ENCODE measurements at regions not wholly inside any gene's neighbourhood (a gene's known extent, or its start where the extent isn't known, plus 50 kb on each side); places are given as distances from the start of the nearest gene placed in this dataset.

- Histone ChIP-seq H3K9me3 (ENCODE audit: control insufficient read depth in 2 of 2, low read length in 2 of 2) (no peaks in the 10 kb centered on the region), H3K9ac (ENCODE audit: low read depth in 1 of 2, low read length in 2 of 2) (no peak overlapping the region)
These were observed 375.5 kb downstream of the VRK1 start for GRCh38 chr14:97172644-97173043.

GRCh38 chr14:97177016-97177415 lies 379.8 kb downstream of the VRK1 start:
- no peaks in the 10 kb centered on the region for H3K9me3 ChIP-seq (ENCODE audit: control insufficient read depth in 2 of 2, low read length in 2 of 2)
- H3K9ac ChIP-seq (ENCODE audit: low read depth in 1 of 2, low read length in 2 of 2): no peak overlapping the region
- no peak overlapping the region for H3K27ac ChIP-seq (ENCODE audit: low read depth in 2 of 2, low read length in 2 of 2)
- peaks cover 0 to 2% of the 10 kb centered on the region in 2 donors for H3K27me3 ChIP-seq (ENCODE audit: control insufficient read depth in 2 of 2, insufficient read depth in 2 of 2, low read length in 2 of 2)
- no peaks in the 10 kb centered on the region for H3K4me1 ChIP-seq (ENCODE audit: control insufficient read depth in 2 of 2, insufficient read depth in 2 of 2, low read length in 2 of 2)
- no peak overlapping the region for H3K4me3 ChIP-seq (ENCODE audit: low read length in 2 of 2)
- H3K36me3 ChIP-seq (ENCODE audit: control insufficient read depth in 2 of 2, insufficient read depth in 2 of 2, low read length in 2 of 2): no peaks in the 10 kb centered on the region

More at GRCh38 chr14:97172644-97173043, 375.5 kb downstream of the VRK1 start:
- Histone ChIP-seq H3K4me3 (ENCODE audit: low read length in 2 of 2) (no peak overlapping the region), H3K36me3 (ENCODE audit: control insufficient read depth in 2 of 2, insufficient read depth in 2 of 2, low read length in 2 of 2) (no peaks in the 10 kb centered on the region), H3K27me3 (ENCODE audit: control insufficient read depth in 2 of 2, insufficient read depth in 2 of 2, low read length in 2 of 2) (no peaks in the 10 kb centered on the region), H3K4me1 (ENCODE audit: control insufficient read depth in 2 of 2, insufficient read depth in 2 of 2, low read length in 2 of 2) (no peaks in the 10 kb centered on the region), H3K27ac (ENCODE audit: low read depth in 2 of 2, low read length in 2 of 2) (no peak overlapping the region)

- Histone ChIP-seq H3K4me1 (ENCODE audit: control insufficient read depth in 2 of 2, insufficient read depth in 2 of 2, low read length in 2 of 2) (no peaks in the 10 kb centered on the region), H3K27me3 (ENCODE audit: control insufficient read depth in 2 of 2, insufficient read depth in 2 of 2, low read length in 2 of 2) (peaks cover 0 to 2% of the 10 kb centered on the region in 2 donors), H3K9ac (ENCODE audit: low read depth in 1 of 2, low read length in 2 of 2) (no peak overlapping the region)
These were observed 380.5 kb downstream of the VRK1 start for GRCh38 chr14:97177635-97178034.

GRCh38 chr14:97178781-97179180 lies 381.6 kb downstream of the VRK1 start:
- no peak overlapping the region for H3K27ac ChIP-seq (ENCODE audit: low read depth in 2 of 2, low read length in 2 of 2)
- H3K36me3 ChIP-seq (ENCODE audit: control insufficient read depth in 2 of 2, insufficient read depth in 2 of 2, low read length in 2 of 2): no peaks in the 10 kb centered on the region
- H3K9me3 ChIP-seq (ENCODE audit: control insufficient read depth in 2 of 2, low read length in 2 of 2): no peaks in the 10 kb centered on the region

More at GRCh38 chr14:97177635-97178034, 380.5 kb downstream of the VRK1 start:
- Histone ChIP-seq H3K4me3 (ENCODE audit: low read length in 2 of 2) (no peak overlapping the region), H3K9me3 (ENCODE audit: control insufficient read depth in 2 of 2, low read length in 2 of 2) (no peaks in the 10 kb centered on the region), H3K36me3 (ENCODE audit: control insufficient read depth in 2 of 2, insufficient read depth in 2 of 2, low read length in 2 of 2) (no peaks in the 10 kb centered on the region), H3K27ac (ENCODE audit: low read depth in 2 of 2, low read length in 2 of 2) (no peak overlapping the region)

GRCh38 chr14:97179573-97179972 lies 382.4 kb downstream of the VRK1 start:
- H3K27me3 ChIP-seq (ENCODE audit: control insufficient read depth in 2 of 2, insufficient read depth in 2 of 2, low read length in 2 of 2): peaks cover 0 to 2% of the 10 kb centered on the region in 2 donors
- no peaks in the 10 kb centered on the region for H3K9me3 ChIP-seq (ENCODE audit: control insufficient read depth in 2 of 2, low read length in 2 of 2)
- H3K27ac ChIP-seq (ENCODE audit: low read depth in 2 of 2, low read length in 2 of 2): no peak overlapping the region
- H3K36me3 ChIP-seq (ENCODE audit: control insufficient read depth in 2 of 2, insufficient read depth in 2 of 2, low read length in 2 of 2): no peaks in the 10 kb centered on the region
- no peak overlapping the region for H3K9ac ChIP-seq (ENCODE audit: low read depth in 1 of 2, low read length in 2 of 2)
- no peaks in the 10 kb centered on the region for H3K4me1 ChIP-seq (ENCODE audit: control insufficient read depth in 2 of 2, insufficient read depth in 2 of 2, low read length in 2 of 2)
- no peak overlapping the region for H3K4me3 ChIP-seq (ENCODE audit: low read length in 2 of 2)

More at GRCh38 chr14:97178781-97179180, 381.6 kb downstream of the VRK1 start:
- no peaks in the 10 kb centered on the region for H3K4me1 ChIP-seq (ENCODE audit: control insufficient read depth in 2 of 2, insufficient read depth in 2 of 2, low read length in 2 of 2)
- peaks cover 0 to 2% of the 10 kb centered on the region in 2 donors for H3K27me3 ChIP-seq (ENCODE audit: control insufficient read depth in 2 of 2, insufficient read depth in 2 of 2, low read length in 2 of 2)
- no peak overlapping the region for H3K9ac ChIP-seq (ENCODE audit: low read depth in 1 of 2, low read length in 2 of 2)
- H3K4me3 ChIP-seq (ENCODE audit: low read length in 2 of 2): no peak overlapping the region

- Histone ChIP-seq H3K4me1 (ENCODE audit: control insufficient read depth in 2 of 2, insufficient read depth in 2 of 2, low read length in 2 of 2) (no peaks in the 10 kb centered on the region), H3K9ac (ENCODE audit: low read depth in 1 of 2, low read length in 2 of 2) (no peak overlapping the region), H3K4me3 (ENCODE audit: low read length in 2 of 2) (no peak overlapping the region), H3K27me3 (ENCODE audit: control insufficient read depth in 2 of 2, insufficient read depth in 2 of 2, low read length in 2 of 2) (peaks cover 0 to 2% of the 10 kb centered on the region in 2 donors), H3K9me3 (ENCODE audit: control insufficient read depth in 2 of 2, low read length in 2 of 2) (no peaks in the 10 kb centered on the region), H3K27ac (ENCODE audit: low read depth in 2 of 2, low read length in 2 of 2) (no peak overlapping the region), H3K36me3 (ENCODE audit: control insufficient read depth in 2 of 2, insufficient read depth in 2 of 2, low read length in 2 of 2) (no peaks in the 10 kb centered on the region)
These were observed 383.4 kb downstream of the VRK1 start for GRCh38 chr14:97180304-97181200.

- H3K27me3 ChIP-seq (ENCODE audit: control insufficient read depth in 2 of 2, insufficient read depth in 2 of 2, low read length in 2 of 2): no peaks in the 10 kb centered on the region
- H3K9me3 ChIP-seq (ENCODE audit: control insufficient read depth in 2 of 2, low read length in 2 of 2): no peaks in the 10 kb centered on the region
- no peak overlapping the region for H3K4me3 ChIP-seq (ENCODE audit: low read length in 2 of 2)
- H3K9ac ChIP-seq (ENCODE audit: low read depth in 1 of 2, low read length in 2 of 2): no peak overlapping the region
- no peaks in the 10 kb centered on the region for H3K4me1 ChIP-seq (ENCODE audit: control insufficient read depth in 2 of 2, insufficient read depth in 2 of 2, low read length in 2 of 2)
- H3K27ac ChIP-seq (ENCODE audit: low read depth in 2 of 2, low read length in 2 of 2): no peak overlapping the region
- H3K36me3 ChIP-seq (ENCODE audit: control insufficient read depth in 2 of 2, insufficient read depth in 2 of 2, low read length in 2 of 2): no peaks in the 10 kb centered on the region
These were observed 388.0 kb downstream of the VRK1 start for GRCh38 chr14:97185186-97185585.

GRCh38 chr14:97187916-97188315 lies 390.7 kb downstream of the VRK1 start:
- Histone ChIP-seq H3K4me1 (ENCODE audit: control insufficient read depth in 2 of 2, insufficient read depth in 2 of 2, low read length in 2 of 2) (no peaks in the 10 kb centered on the region), H3K36me3 (ENCODE audit: control insufficient read depth in 2 of 2, insufficient read depth in 2 of 2, low read length in 2 of 2) (no peaks in the 10 kb centered on the region)

GRCh38 chr14:97196336-97196735 lies 399.2 kb downstream of the VRK1 start:
- H3K27ac ChIP-seq (ENCODE audit: low read depth in 2 of 2, low read length in 2 of 2): no peak overlapping the region
- no peaks in the 10 kb centered on the region for H3K36me3 ChIP-seq (ENCODE audit: control insufficient read depth in 2 of 2, insufficient read depth in 2 of 2, low read length in 2 of 2)
- H3K27me3 ChIP-seq (ENCODE audit: control insufficient read depth in 2 of 2, insufficient read depth in 2 of 2, low read length in 2 of 2): no peaks in the 10 kb centered on the region
- no peaks in the 10 kb centered on the region for H3K4me1 ChIP-seq (ENCODE audit: control insufficient read depth in 2 of 2, insufficient read depth in 2 of 2, low read length in 2 of 2)
- no peak overlapping the region for H3K9ac ChIP-seq (ENCODE audit: low read depth in 1 of 2, low read length in 2 of 2)
- H3K9me3 ChIP-seq (ENCODE audit: control insufficient read depth in 2 of 2, low read length in 2 of 2): no peaks in the 10 kb centered on the region
- H3K4me3 ChIP-seq (ENCODE audit: low read length in 2 of 2): no peak overlapping the region

More at GRCh38 chr14:97187916-97188315, 390.7 kb downstream of the VRK1 start:
- Histone ChIP-seq H3K4me3 (ENCODE audit: low read length in 2 of 2) (no peak overlapping the region), H3K27me3 (ENCODE audit: control insufficient read depth in 2 of 2, insufficient read depth in 2 of 2, low read length in 2 of 2) (no peaks in the 10 kb centered on the region), H3K9me3 (ENCODE audit: control insufficient read depth in 2 of 2, low read length in 2 of 2) (no peaks in the 10 kb centered on the region), H3K9ac (ENCODE audit: low read depth in 1 of 2, low read length in 2 of 2) (no peak overlapping the region), H3K27ac (ENCODE audit: low read depth in 2 of 2, low read length in 2 of 2) (no peak overlapping the region)

GRCh38 chr14:97198813-97199212 lies 401.6 kb downstream of the VRK1 start:
- H3K27ac ChIP-seq (ENCODE audit: low read depth in 2 of 2, low read length in 2 of 2): no peak overlapping the region
- H3K9ac ChIP-seq (ENCODE audit: low read depth in 1 of 2, low read length in 2 of 2): no peak overlapping the region
- H3K9me3 ChIP-seq (ENCODE audit: control insufficient read depth in 2 of 2, low read length in 2 of 2): no peaks in the 10 kb centered on the region
- no peaks in the 10 kb centered on the region for H3K4me1 ChIP-seq (ENCODE audit: control insufficient read depth in 2 of 2, insufficient read depth in 2 of 2, low read length in 2 of 2)
- H3K4me3 ChIP-seq (ENCODE audit: low read length in 2 of 2): no peak overlapping the region
- H3K36me3 ChIP-seq (ENCODE audit: control insufficient read depth in 2 of 2, insufficient read depth in 2 of 2, low read length in 2 of 2): no peaks in the 10 kb centered on the region
- H3K27me3 ChIP-seq (ENCODE audit: control insufficient read depth in 2 of 2, insufficient read depth in 2 of 2, low read length in 2 of 2): no peaks in the 10 kb centered on the region

Measured in mucosa of rectum (tissue), 2 donors.